Heart right ventricle (tissue), 16 donors: ENCODE measurements at regions not wholly inside any gene's neighbourhood (a gene's known extent, or its start where the extent isn't known, plus 50 kb on each side); places are given as distances from the start of the nearest gene placed in this dataset.

Source experiments
- ATAC-seq, 8 donors: fragments of 200-7000 bp; cut with Tn5 transposase; one replicate each; pipeline ENCODE4 v1.9.1; 2020; ENCODE audit warnings: mild to moderate bottlenecking in 8 of 8, moderate library complexity in 8 of 8, moderate number of reproducible peaks in 1 of 8
- DNase-seq, 2 donors: peaks; one replicate each; pipeline ENCODE4 v3.0.0-alpha.2; 2020
- H3K27ac ChIP-seq, 10 donors: fragments of 200-600 bp; sonication (generic) in 2 of 10; one replicate each; pipeline versions ENCODE4 v1.5.0 to v1.8.0; 2020 to 2022; ENCODE audit warnings: mild to moderate bottlenecking in 3 of 10
- H3K27me3 ChIP-seq, 7 donors: fragments of 200-600 bp; one replicate each; pipeline ENCODE4 v1.8.0; 2021 to 2022; ENCODE audit warnings: mild to moderate bottlenecking in 2 of 7
- H3K36me3 ChIP-seq, 9 donors: fragments of 200-600 bp; sonication (generic) in 1 of 9; one replicate each; pipeline versions ENCODE4 v1.5.0 to v1.8.0; 2020 to 2022; ENCODE audit warnings: mild to moderate bottlenecking in 2 of 9
- H3K4me1 ChIP-seq, 9 donors: fragments of 200-600 bp; sonication (generic) in 1 of 9; one replicate each; pipeline versions ENCODE4 v1.5.0 to v1.8.0; 2020 to 2022; ENCODE audit warnings: mild to moderate bottlenecking in 4 of 9
- H3K4me3 ChIP-seq, 10 donors: fragments of 200-600 bp; sonication (generic) in 2 of 10; one replicate each; pipeline versions ENCODE4 v1.5.0 to v1.8.0; 2020 to 2022; ENCODE audit warnings: mild to moderate bottlenecking in 7 of 10, moderate library complexity in 2 of 10
- H3K9me3 ChIP-seq, 11 donors: fragments of 200-600 bp in 10 of 11; sonication (generic) in 2 of 11; one replicate each; pipeline versions ENCODE4 v1.5.0 to v1.8.0; 2013 to 2022; ENCODE audit warnings: mild to moderate bottlenecking in 2 of 11, control low read depth in 1 of 11, moderate library complexity in 1 of 11
- CTCF ChIP-seq, 9 donors: fragments of 200-600 bp; sonication (generic) in 2 of 9; IDR thresholded peaks; one replicate each; pipeline versions ENCODE4 v1.5.0 to v1.8.0; 2021 to 2022; ENCODE audit warnings: antibody characterized with exemption in 9 of 9, mild to moderate bottlenecking in 5 of 9, moderate library complexity in 1 of 9
- WGBS, 2 donors: extraction: QIAGEN DNeasy Blood & Tissue Kit; methylation state at CpG; one replicate each; pipeline ENCODE4 v1.1.7; 2013; ENCODE audit warnings: inconsistent platforms in 1 of 2; 5-methylcytosine and 5-hydroxymethylcytosine counted together
- intact Hi-C, 10 donors: fragments of 100-400 bp; cut with DNase I; formaldehyde crosslinking; loops; one replicate each; pipeline versions ENCODE4 v1.11.1 to v1.14.2; 2022
- donor health status: Arrhythmogenic right ventricular cardiomyopathy.
- donor health status: ischemic (EF 13 %, LVEDD 7.1; RV severe dilation, severe dysfunction).
- donor health status: healthy with polysubstance abuse.
- donor health status: DM: no; HTN: yes; CAD: no.
- donor health status: DM: no; HTN: no; CAD: no.
- donor health status: ischemic (EF 25% LVEDD 6.9; RV normal size, moderate dysfunction).
- donor health status: ischemic (EF 25% LVEDD 5.7; RV mildly dilated, moderate dysfunction).
- donor health status: healthy.
- donor health status: DM: yes; HTN: yes; CAD: no.
- donor health status: Ischemic cardiomyopathy.
- donor health status: ischemic (EF 35%, LVEDD 5.7; RV mildly dilated, moderate dysfunction).
- donor health status: nonischemic (EF 11% LVEDD 7.7; RV severe dilation, severe dysfunction).
- donor health status: DM: yes; HTN: yes; CAD: no.
- donor health status: PGD.
- donor health status: ischemic (EF 29% LVEDD 5.4; RV normal size, mild dysfunction).
- donor health status: nonischemic (EF 23%, LVEDD 6.1; RV moderate dilation, normal function).

DNA sequence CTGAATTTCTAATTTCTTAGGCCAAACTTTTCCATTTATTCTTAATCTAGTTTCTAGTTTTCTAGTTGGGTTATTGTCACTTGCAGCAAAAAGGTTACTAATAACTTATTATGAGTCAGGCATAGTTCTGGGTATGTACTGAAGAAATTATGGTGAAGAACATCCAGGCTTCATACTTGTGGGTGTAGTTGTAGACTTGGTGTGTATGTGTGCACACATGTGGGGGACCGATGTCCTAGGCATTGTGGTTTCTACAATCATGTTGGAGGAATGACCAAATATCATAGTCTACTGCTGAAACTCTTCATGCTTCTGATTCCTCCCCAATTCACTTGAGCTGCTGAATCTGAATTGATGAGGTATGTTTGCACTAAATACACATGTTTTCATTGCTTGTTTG, 141.2 kb downstream of the PMAIP1 start:
- no peak for DNase-seq
- no peak overlapping the region for H3K27ac ChIP-seq
- TF ChIP-seq CTCF (IDR thresholded peaks at IDR 0.05): no peak
- intact Hi-C loops: no loop called here
- no peak overlapping the region for H3K4me3 ChIP-seq
- no peaks in the 10 kb centered on the region for H3K36me3 ChIP-seq
- peaks cover 0 to 3% (median 0%) of the 10 kb centered on the region in 7 donors for H3K27me3 ChIP-seq
- H3K4me1 ChIP-seq: no peaks in the 10 kb centered on the region
- 84 to 93% methylated on average over 1 of the region's 1 CpG for WGBS, 2 donors
- ATAC-seq: no peak
- H3K9me3 ChIP-seq: no peaks in the 10 kb centered on the region

DNA sequence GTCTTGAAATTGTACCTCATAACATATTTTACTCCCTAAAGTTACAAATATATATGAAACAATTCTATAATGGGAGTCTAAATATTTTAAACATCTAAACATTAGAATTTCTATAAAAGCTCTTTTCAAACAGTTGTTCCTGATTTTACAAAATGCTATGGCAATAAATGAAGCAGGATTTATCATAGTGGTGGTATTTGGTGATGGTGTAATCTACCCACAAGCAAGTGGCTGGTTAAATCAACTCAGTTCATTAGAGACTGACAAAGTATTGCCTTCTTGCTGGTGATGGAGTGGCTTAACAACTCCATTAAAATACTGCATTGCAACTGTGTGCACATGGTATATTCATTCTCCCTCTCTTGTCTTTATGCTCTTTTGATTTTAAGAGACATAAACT, 138.9 kb downstream of the PMAIP1 start:
- DNase-seq (no peak), ATAC-seq (no peak)
- H3K4me1 ChIP-seq: no peaks in the 10 kb centered on the region
- no peak overlapping the region for H3K4me3 ChIP-seq
- peaks cover 0 to 3% (median 0%) of the 10 kb centered on the region in 7 donors for H3K27me3 ChIP-seq
- TF ChIP-seq CTCF (IDR thresholded peaks at IDR 0.05): no peak
- H3K27ac ChIP-seq: no peak overlapping the region
- H3K9me3 ChIP-seq: no peaks in the 10 kb centered on the region
- H3K36me3 ChIP-seq: no peaks in the 10 kb centered on the region
- intact Hi-C loops: loop anchor here in 1 of 10 donors (5.0 kb wide), 1 partner anchor 404 kb away; no protein-coding TSS in a partner anchor

DNA sequence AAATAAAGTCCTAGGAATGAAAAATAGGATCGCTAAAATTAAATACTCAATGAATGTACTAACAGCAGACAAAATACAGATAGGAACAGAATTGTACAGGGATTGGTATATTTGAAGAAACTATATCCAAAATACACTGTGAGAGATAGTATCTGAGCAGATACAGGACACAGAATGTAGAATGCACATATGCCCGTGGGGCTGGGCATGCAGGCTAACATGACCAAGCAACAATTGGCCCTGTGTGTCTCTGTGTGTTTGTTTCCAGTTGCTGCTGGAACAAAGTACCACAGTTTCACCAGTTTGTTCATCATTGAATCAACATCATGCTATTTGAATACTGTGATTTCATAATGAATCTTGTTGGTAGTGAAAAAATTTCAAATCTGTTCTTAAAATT, 127.6 kb downstream of the PMAIP1 start:
- no peak for DNase-seq
- no peak for ATAC-seq
- H3K4me1 ChIP-seq: no peaks in the 10 kb centered on the region
- H3K27me3 ChIP-seq: no peaks in the 10 kb centered on the region
- H3K27ac ChIP-seq: no peak overlapping the region
- TF ChIP-seq CTCF (IDR thresholded peaks at IDR 0.05): no peak
- no peaks in the 10 kb centered on the region for H3K36me3 ChIP-seq
- H3K4me3 ChIP-seq: no peak overlapping the region
- WGBS, 2 donors: 77 to 78% methylated on average over 2 of the region's 2 CpGs
- intact Hi-C loops: no loop called here
- H3K9me3 ChIP-seq: no peaks in the 10 kb centered on the region

GRCh38 chr18:60024857-60025256, 125.1 kb downstream of the PMAIP1 start:
- intact Hi-C loops: no loop called here
- Histone ChIP-seq H3K4me3 (no peak overlapping the region), H3K4me1 (no peaks in the 10 kb centered on the region), H3K36me3 (no peaks in the 10 kb centered on the region), H3K27me3 (no peaks in the 10 kb centered on the region), H3K27ac (no peak overlapping the region), H3K9me3 (no peaks in the 10 kb centered on the region)
- no peak for TF ChIP-seq CTCF (IDR thresholded peaks at IDR 0.05)
- ATAC-seq (no peak), DNase-seq (no peak)

- H3K27me3 ChIP-seq: no peaks in the 10 kb centered on the region
- 29 to 39% methylated on average over 3 of the region's 3 CpGs for WGBS, 2 donors
- no peaks in the 10 kb centered on the region for H3K36me3 ChIP-seq
- ATAC-seq (no peak), DNase-seq (no peak)
- H3K4me1 ChIP-seq: no peaks in the 10 kb centered on the region
- intact Hi-C loops: no loop called here
- H3K9me3 ChIP-seq: no peaks in the 10 kb centered on the region
- TF ChIP-seq CTCF (IDR thresholded peaks at IDR 0.05): no peak
- H3K27ac ChIP-seq: no peak overlapping the region
- no peak overlapping the region for H3K4me3 ChIP-seq
These were observed 124.5 kb downstream of the PMAIP1 start for GRCh38 chr18:60024345-60024744.
